H1 (cell line): ENCODE measurements at regions not wholly inside any gene's neighbourhood (a gene's known extent, or its start where the extent isn't known, plus 50 kb on each side); places are given as distances from the start of the nearest gene placed in this dataset.
"Not testable (repeated sequence)": the region's sequence is repeated elsewhere in the genome, so short reads cannot be mapped to it uniquely, and the experiment has no call there.

ENCODE experiments used
- CHD2 ChIP-seq: IDR thresholded peaks from 2 replicates; pipeline ENCODE4 v1.6.1; 2012; ENCODE audit warnings: low read length, improper control_type of control experiment
- KDM4A ChIP-seq: IDR thresholded peaks from one replicate; pipeline ENCODE4 v1.7.1; 2012; ENCODE audit warnings: low read depth, mild to moderate bottlenecking, moderate library complexity, low read length, inconsistent platforms; ENCODE audit not compliant: severe bottlenecking
- RAD21 ChIP-seq, 2 experiments: IDR thresholded peaks in 1 of 2; conservative IDR thresholded peaks in 1 of 2; 2 replicates each; pipeline ENCODE4 v1.6.1; 2011; ENCODE audit warnings: low read depth in 2 of 2, low read length in 2 of 2, improper control_type of control experiment in 1 of 2, inconsistent platforms in 1 of 2, mild to moderate bottlenecking in 1 of 2, moderate library complexity in 1 of 2
- TF ChIP-seq, protein P1 (sequence below), 3 experiments: IDR thresholded peaks; 1 replicate in 2 of 3; 2 replicates in 1 of 3; pipeline versions ENCODE4 v1.5.1 to v1.6.1; 2011; ENCODE audit warnings: low read length in 3 of 3, mild to moderate bottlenecking in 3 of 3, inconsistent platforms in 2 of 3, low read depth in 1 of 3, moderate library complexity in 1 of 3; ENCODE audit not compliant: insufficient read depth in 1 of 3; ENCODE audit errors: control extremely low read depth in 1 of 3

DNA sequence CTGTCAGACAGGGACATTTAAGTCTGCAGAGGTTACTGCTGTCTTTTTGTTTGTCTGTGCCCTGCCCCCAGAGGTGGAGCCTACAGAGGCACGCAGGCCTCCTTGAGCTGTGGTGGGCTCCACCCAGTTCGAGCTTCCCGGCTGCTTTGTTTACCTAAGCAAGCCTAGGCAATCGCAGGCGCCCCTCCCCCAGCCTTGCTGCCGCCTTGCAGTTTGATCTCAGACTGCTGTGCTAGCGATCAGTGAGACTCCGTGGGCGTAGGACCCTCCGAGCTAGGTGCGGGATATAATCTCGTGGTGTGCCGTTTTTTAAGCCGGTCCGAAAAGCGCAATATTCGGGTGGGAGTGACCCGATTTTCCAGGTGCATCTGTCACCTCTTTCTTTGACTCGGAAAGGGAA is 193.9 kb downstream of the RMST start:
- TF ChIP-seq, protein P1, sequence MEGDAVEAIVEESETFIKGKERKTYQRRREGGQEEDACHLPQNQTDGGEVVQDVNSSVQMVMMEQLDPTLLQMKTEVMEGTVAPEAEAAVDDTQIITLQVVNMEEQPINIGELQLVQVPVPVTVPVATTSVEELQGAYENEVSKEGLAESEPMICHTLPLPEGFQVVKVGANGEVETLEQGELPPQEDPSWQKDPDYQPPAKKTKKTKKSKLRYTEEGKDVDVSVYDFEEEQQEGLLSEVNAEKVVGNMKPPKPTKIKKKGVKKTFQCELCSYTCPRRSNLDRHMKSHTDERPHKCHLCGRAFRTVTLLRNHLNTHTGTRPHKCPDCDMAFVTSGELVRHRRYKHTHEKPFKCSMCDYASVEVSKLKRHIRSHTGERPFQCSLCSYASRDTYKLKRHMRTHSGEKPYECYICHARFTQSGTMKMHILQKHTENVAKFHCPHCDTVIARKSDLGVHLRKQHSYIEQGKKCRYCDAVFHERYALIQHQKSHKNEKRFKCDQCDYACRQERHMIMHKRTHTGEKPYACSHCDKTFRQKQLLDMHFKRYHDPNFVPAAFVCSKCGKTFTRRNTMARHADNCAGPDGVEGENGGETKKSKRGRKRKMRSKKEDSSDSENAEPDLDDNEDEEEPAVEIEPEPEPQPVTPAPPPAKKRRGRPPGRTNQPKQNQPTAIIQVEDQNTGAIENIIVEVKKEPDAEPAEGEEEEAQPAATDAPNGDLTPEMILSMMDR (IDR thresholded peaks at IDR 0.05; ENCODE audit: control extremely low read depth in 1 of 3, insufficient read depth in 1 of 3, low read depth in 1 of 3, low read length in 3 of 3), result not testable (repeated sequence)
- TF ChIP-seq CHD2; RAD21 (IDR thresholded peaks at IDR 0.05 in 1 of 2, conservative IDR thresholded peaks at IDR 0.05 in 1 of 2; ENCODE audit: low read depth in 2 of 2, low read length in 2 of 2); KDM4A: not testable (repeated sequence)
